GM12875 (cell line): ENCODE measurements at regions not wholly inside any gene's neighbourhood (a gene's known extent, or its start where the extent isn't known, plus 50 kb on each side); places are given as distances from the start of the nearest gene placed in this dataset.

Source experiments
- H3K4me3 ChIP-seq: one replicate; pipeline ENCODE4 v1.5.1; 2011; ENCODE audit warnings: low read depth, low read length, control low read depth
- CTCF ChIP-seq: IDR thresholded peaks from 2 replicates; pipeline ENCODE4 v1.5.1; 2011; ENCODE audit warnings: low read depth, mild to moderate bottlenecking, control low read depth, inconsistent platforms, low read length, moderate library complexity, borderline replicate concordance; ENCODE audit not compliant: insufficient read depth

- no peak overlapping the region for H3K4me3 ChIP-seq
- TF ChIP-seq CTCF: no peak
These were observed 178.9 kb upstream of the SNX7 start for GRCh38 chr1:98482611-98483010.

GRCh38 chr1:98480271-98480670 is 181.2 kb upstream of the SNX7 start:
- no peak for TF ChIP-seq CTCF
- H3K4me3 ChIP-seq: no peak overlapping the region

- no peak for TF ChIP-seq CTCF
- no peak overlapping the region for H3K4me3 ChIP-seq
These were observed 183.4 kb upstream of the SNX7 start for GRCh38 chr1:98478121-98478520.

GRCh38 chr1:98472878-98473277 is 188.6 kb upstream of the SNX7 start:
- no peak for TF ChIP-seq CTCF
- H3K4me3 ChIP-seq: no peak overlapping the region

- no peak overlapping the region for H3K4me3 ChIP-seq
- no peak for TF ChIP-seq CTCF
These were observed 189.9 kb upstream of the SNX7 start for GRCh38 chr1:98471633-98472032.

GRCh38 chr1:98468111-98468717 is 193.3 kb upstream of the SNX7 start:
- H3K4me3 ChIP-seq: no peak overlapping the region
- TF ChIP-seq CTCF: peak; percentile 50; the same call in 1 of the 2 replicates

GRCh38 chr1:98467586-98467985 is 193.9 kb upstream of the SNX7 start:
- H3K4me3 ChIP-seq: no peak overlapping the region
- no peak for TF ChIP-seq CTCF
